ENCODE measurements at regions not wholly inside any gene's neighbourhood (a gene's known extent, or its start where the extent isn't known, plus 50 kb on each side); places are given as distances from the start of the nearest gene placed in this dataset.

DNA sequence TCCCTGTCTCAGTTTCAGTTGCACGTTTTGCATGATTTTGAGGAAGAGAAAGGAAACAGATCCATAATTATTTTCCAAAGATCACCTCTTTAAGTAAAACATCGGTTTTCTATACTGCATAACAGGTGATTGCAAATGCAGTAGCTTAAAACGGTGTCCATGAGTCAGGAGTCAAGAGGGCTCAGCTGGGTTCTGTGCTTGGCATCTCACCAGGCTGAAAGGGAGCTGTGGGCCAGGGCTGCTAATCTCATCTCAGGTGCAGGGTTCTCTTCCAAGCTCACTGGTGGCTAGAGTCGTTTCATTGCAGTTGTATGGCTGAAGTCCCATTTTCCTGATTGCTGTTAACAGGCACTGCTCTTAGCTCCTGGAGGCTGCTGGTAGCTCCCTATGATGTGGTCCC lies 57.0 kb upstream of the PRKCQ start:
- H3K4me3 ChIP-seq, result no peak overlapping the region
- H3K27me3 ChIP-seq, result no peaks in the 10 kb centered on the region
- intact Hi-C loops (cut with DNase I), result no loop called here
- no peaks in the 10 kb centered on the region for H3K36me3 ChIP-seq
- H3K9me3 ChIP-seq, result no peaks in the 10 kb centered on the region
- H3K4me1 ChIP-seq, result no peaks in the 10 kb centered on the region
- no peak for DNase-seq (ENCODE audit: low spot score in 2 of 2)
- no peak overlapping the region for H3K27ac ChIP-seq
- TF ChIP-seq, protein P1, sequence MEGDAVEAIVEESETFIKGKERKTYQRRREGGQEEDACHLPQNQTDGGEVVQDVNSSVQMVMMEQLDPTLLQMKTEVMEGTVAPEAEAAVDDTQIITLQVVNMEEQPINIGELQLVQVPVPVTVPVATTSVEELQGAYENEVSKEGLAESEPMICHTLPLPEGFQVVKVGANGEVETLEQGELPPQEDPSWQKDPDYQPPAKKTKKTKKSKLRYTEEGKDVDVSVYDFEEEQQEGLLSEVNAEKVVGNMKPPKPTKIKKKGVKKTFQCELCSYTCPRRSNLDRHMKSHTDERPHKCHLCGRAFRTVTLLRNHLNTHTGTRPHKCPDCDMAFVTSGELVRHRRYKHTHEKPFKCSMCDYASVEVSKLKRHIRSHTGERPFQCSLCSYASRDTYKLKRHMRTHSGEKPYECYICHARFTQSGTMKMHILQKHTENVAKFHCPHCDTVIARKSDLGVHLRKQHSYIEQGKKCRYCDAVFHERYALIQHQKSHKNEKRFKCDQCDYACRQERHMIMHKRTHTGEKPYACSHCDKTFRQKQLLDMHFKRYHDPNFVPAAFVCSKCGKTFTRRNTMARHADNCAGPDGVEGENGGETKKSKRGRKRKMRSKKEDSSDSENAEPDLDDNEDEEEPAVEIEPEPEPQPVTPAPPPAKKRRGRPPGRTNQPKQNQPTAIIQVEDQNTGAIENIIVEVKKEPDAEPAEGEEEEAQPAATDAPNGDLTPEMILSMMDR (IDR thresholded peaks at IDR 0.05), result no peak

DNA sequence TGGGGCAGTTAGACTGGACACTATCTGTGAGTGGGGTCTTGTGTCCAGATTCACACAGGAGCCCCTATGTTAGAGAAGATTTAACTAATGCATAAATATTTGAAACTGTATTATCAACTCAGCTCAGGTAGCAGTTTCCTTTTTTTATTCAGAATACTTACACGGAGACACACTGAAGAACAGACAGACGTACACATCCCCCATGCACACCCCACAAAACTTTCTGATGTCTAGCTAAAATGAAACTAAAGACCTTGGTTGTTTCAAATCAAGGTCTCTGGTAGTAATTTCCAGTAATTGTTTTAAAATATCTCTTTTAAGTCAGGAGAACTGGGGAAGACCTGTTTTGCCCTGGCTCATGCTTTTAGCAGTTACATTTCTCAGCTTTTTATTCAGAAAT lies 55.7 kb upstream of the PRKCQ start:
- H3K27me3 ChIP-seq, result no peaks in the 10 kb centered on the region
- intact Hi-C loops (cut with DNase I), result no loop called here
- H3K4me1 ChIP-seq, result no peaks in the 10 kb centered on the region
- TF ChIP-seq, protein P1 (IDR thresholded peaks at IDR 0.05), result no peak
- no peaks in the 10 kb centered on the region for H3K36me3 ChIP-seq
- H3K4me3 ChIP-seq, result no peak overlapping the region
- no peak overlapping the region for H3K27ac ChIP-seq
- H3K9me3 ChIP-seq, result no peaks in the 10 kb centered on the region
- DNase-seq (ENCODE audit: low spot score in 2 of 2), result no peak
